GM12878 (cell line): ENCODE measurements at regions not wholly inside any gene's neighbourhood (a gene's known extent, or its start where the extent isn't known, plus 50 kb on each side); places are given as distances from the start of the nearest gene placed in this dataset.

ENCODE experiments used
- ATAC-seq: fragments of 200-7000 bp; cut with Tn5 transposase; 3 replicates; pipeline ENCODE4 v1.9.1; 2020; ENCODE audit warnings: mild to moderate bottlenecking, moderate library complexity
- BruUV-seq: library from RNA; stranded (reverse); fragments of 400-500 nt; replicated peaks from 2 replicates; lab custom pipeline; 2021; lab: Mats Ljungman, UMichigan
- CTCF ChIA-PET: fragments of 300-600 bp; sonication (Branson Sonifier 250); formaldehyde crosslinking; extraction: SDS; loops from one replicate; lab custom pipeline; 2021; ENCODE audit warnings: inconsistent platforms; lab: Yijun Ruan, JAX
- POLR2A ChIA-PET: fragments of 350-600 bp; formaldehyde crosslinking; extraction: SDS; loops from one replicate; lab custom pipeline; 2021; ENCODE audit warnings: inconsistent platforms; lab: Charles Lee
- RAD21 ChIA-PET: fragments of 300-600 bp; sonication (Branson Sonifier 250); formaldehyde crosslinking; loops from one replicate; lab custom pipeline; 2023; ENCODE audit warnings: antibody characterized with exemption; ENCODE audit not compliant: unreplicated experiment; lab: Charles Lee
- SMC1A ChIA-PET: fragments of 300-600 bp; sonication (Branson Sonifier 250); formaldehyde crosslinking; loops from one replicate; lab custom pipeline; 2023; ENCODE audit not compliant: unreplicated experiment, uncharacterized antibody; lab: Charles Lee
- DNase-seq: peaks from one replicate; pipeline ENCODE4 v3.0.0-alpha.2; 2011; ENCODE audit warnings: low read depth, low spot score
- FAIRE-seq: peaks from 3 replicates; lab custom pipeline; 2011; peaks lifted over from hg19 to GRCh38; lab: Jason Lieb, UNC
- H2AFZ ChIP-seq: 2 replicates; pipeline ENCODE4 v1.6.0; 2011; ENCODE audit warnings: low read depth, low read length, control low read depth; ENCODE audit not compliant: control insufficient read depth
- H3K27ac ChIP-seq: 2 replicates; pipeline ENCODE4 v1.5.1; 2011; ENCODE audit warnings: control low read depth; ENCODE audit not compliant: control insufficient read depth, insufficient read depth
- H3K27me3 ChIP-seq, 2 experiments: replicated peaks in 1 of 2; 2 replicates each; pipeline versions ENCODE4 v1.6.0 to v1.6.1; 2011; ENCODE audit warnings: low read length in 1 of 2; ENCODE audit not compliant: control insufficient read depth in 2 of 2, insufficient read depth in 2 of 2
- H3K36me3 ChIP-seq, 2 experiments: 2 replicates each; pipeline ENCODE4 v1.5.1; 2011; ENCODE audit warnings: low read length in 1 of 2; ENCODE audit not compliant: control insufficient read depth in 2 of 2, insufficient read depth in 2 of 2
- H3K4me1 ChIP-seq: 2 replicates; pipeline ENCODE4 v1.6.1; 2011; ENCODE audit warnings: mild to moderate bottlenecking, low read length, moderate library complexity, mixed read lengths; ENCODE audit not compliant: control insufficient read depth, insufficient read depth
- H3K4me2 ChIP-seq: 2 replicates; pipeline ENCODE4 v1.6.0; 2011; ENCODE audit warnings: control low read depth; ENCODE audit not compliant: control insufficient read depth, insufficient read depth
- H3K4me3 ChIP-seq: fragments of 200-600 bp; sonication (generic); 2 replicates; pipeline ENCODE4 v1.5.1; 2016
- H3K79me2 ChIP-seq: 2 replicates; pipeline ENCODE4 v1.6.0; 2011; ENCODE audit warnings: low read length; ENCODE audit not compliant: control insufficient read depth, insufficient read depth
- H3K9ac ChIP-seq: 2 replicates; pipeline ENCODE4 v1.8.0; 2011; ENCODE audit warnings: low read length, control low read depth, mixed read lengths; ENCODE audit not compliant: control insufficient read depth, insufficient read depth
- H3K9me3 ChIP-seq: replicated peaks from 3 replicates; pipeline ENCODE4 v1.5.1; 2011; ENCODE audit warnings: mild to moderate bottlenecking, low read length; ENCODE audit not compliant: control insufficient read depth, insufficient read depth
- H4K20me1 ChIP-seq: 2 replicates; pipeline ENCODE4 v1.6.0; 2011; ENCODE audit not compliant: control insufficient read depth, insufficient read depth
- BCL3 ChIP-seq: IDR thresholded peaks from 2 replicates; pipeline ENCODE4 v1.6.1; 2011; ENCODE audit warnings: borderline replicate concordance, low read depth, mild to moderate bottlenecking, moderate library complexity, low read length; ENCODE audit not compliant: insufficient read depth, poor library complexity, severe bottlenecking
- BMI1 ChIP-seq: fragments of 450-650 bp; IDR thresholded peaks from 2 replicates; pipeline ENCODE4 v1.6.1; 2016; ENCODE audit warnings: mild to moderate bottlenecking, moderate library complexity, borderline replicate concordance
- CBFB ChIP-seq: IDR thresholded peaks from 2 replicates; pipeline ENCODE4 v1.6.1; 2016; ENCODE audit warnings: antibody characterized with exemption, low read depth
- GATAD2B ChIP-seq: fragments of 450-650 bp; conservative IDR thresholded peaks from 2 replicates; pipeline ENCODE4 v1.6.1; 2017; ENCODE audit warnings: low read depth, mild to moderate bottlenecking, moderate library complexity
- LARP7 ChIP-seq: fragments of 450-650 bp; IDR thresholded peaks from 2 replicates; pipeline ENCODE4 v1.6.1; 2017; ENCODE audit warnings: mild to moderate bottlenecking
- MYC ChIP-seq: IDR thresholded peaks from 2 replicates; pipeline ENCODE4 v1.6.1; 2011; ENCODE audit warnings: mild to moderate bottlenecking, low read length, moderate library complexity, inconsistent platforms; ENCODE audit not compliant: insufficient read depth, insufficient replicate concordance, insufficient read length, severe bottlenecking
- SIX5 ChIP-seq: IDR thresholded peaks from 2 replicates; pipeline ENCODE4 v1.6.1; 2011; ENCODE audit warnings: mild to moderate bottlenecking, low read depth, low read length, moderate library complexity; ENCODE audit not compliant: severe bottlenecking
- TAF1 ChIP-seq: IDR thresholded peaks from 2 replicates; pipeline ENCODE4 v1.6.1; 2011; ENCODE audit warnings: mild to moderate bottlenecking, low read depth, low read length, borderline replicate concordance
- YY1 ChIP-seq: IDR thresholded peaks from 2 replicates; pipeline ENCODE4 v1.6.1; 2011; ENCODE audit warnings: low read depth, mild to moderate bottlenecking, low read length
- ZBTB33 ChIP-seq: fragments of 450-650 bp; IDR thresholded peaks from 2 replicates; pipeline ENCODE4 v1.6.1; 2017; ENCODE audit warnings: mild to moderate bottlenecking
- ZNF687 ChIP-seq: fragments of 450-650 bp; IDR thresholded peaks from 2 replicates; pipeline ENCODE4 v1.6.1; 2017; ENCODE audit warnings: mild to moderate bottlenecking, moderate library complexity
- WGBS: methylation state at CpG from one replicate; pipeline ENCODE4 v1.1.6; 2016; ENCODE audit warnings: low lambda C conversion rate; ENCODE audit not compliant: insufficient replicate concordance, insufficient coverage; ENCODE audit errors: missing lambda C conversion rate; 5-methylcytosine and 5-hydroxymethylcytosine counted together
- in situ Hi-C: fragments of 300-500 bp; cut with MboI; formaldehyde crosslinking; loops from 9 replicates; pipeline ENCODE4 v1.14.3; 2018; ENCODE audit warnings: mixed read lengths
- intact Hi-C: fragments of 100-400 bp; cut with micrococcal nuclease; formaldehyde crosslinking; loops from one replicate; pipeline ENCODE4 v1.14.2; 2022; ENCODE audit not compliant: unreplicated experiment
- TF ChIP-seq, protein P1 (sequence below): IDR thresholded peaks from 2 replicates; pipeline ENCODE4 v1.6.1; 2012; ENCODE audit warnings: low read depth, low read length, improper control_type of control experiment
- TF ChIP-seq, protein P2 (sequence below): IDR thresholded peaks from 2 replicates; pipeline ENCODE4 v1.6.1; 2011; ENCODE audit warnings: low read depth, low read length, improper control_type of control experiment, borderline replicate concordance
- TF ChIP-seq, protein P3 (sequence below): fragments of 450-650 bp; conservative IDR thresholded peaks from 2 replicates; pipeline ENCODE4 v1.6.1; 2017; ENCODE audit warnings: mild to moderate bottlenecking, moderate library complexity

- H3K27me3 ChIP-seq, result no peaks in the 10 kb centered on the region
- in situ Hi-C loops (no loop called here), intact Hi-C loops (no loop called here)
- ChIA-PET SMC1A (no interaction called here), CTCF (no interaction called here), POLR2A (no interaction called here), RAD21 (no interaction called here)
- no peak overlapping the region for H3K4me3 ChIP-seq
- no peaks in the 10 kb centered on the region for H4K20me1 ChIP-seq
- no peaks in the 10 kb centered on the region for H3K4me1 ChIP-seq
- H3K27ac ChIP-seq, result no peak overlapping the region
- no peaks in the 10 kb centered on the region for H3K36me3 ChIP-seq
- H3K9ac ChIP-seq, result no peak overlapping the region
- no peaks in the 10 kb centered on the region for H3K79me2 ChIP-seq
- BruUV-seq, result no TSS peak
- FAIRE-seq (no peak), DNase-seq (no peak), ATAC-seq (no peak)
- no peak overlapping the region for H2AFZ ChIP-seq
- H3K9me3 ChIP-seq, result no peaks in the 10 kb centered on the region
- H3K4me2 ChIP-seq, result no peak overlapping the region
- 9% methylated on average over 3 of the region's 3 CpGs for WGBS
- TF ChIP-seq CBFB, result no peak
- no peak for TF ChIP-seq TAF1
- TF ChIP-seq, protein P1, sequence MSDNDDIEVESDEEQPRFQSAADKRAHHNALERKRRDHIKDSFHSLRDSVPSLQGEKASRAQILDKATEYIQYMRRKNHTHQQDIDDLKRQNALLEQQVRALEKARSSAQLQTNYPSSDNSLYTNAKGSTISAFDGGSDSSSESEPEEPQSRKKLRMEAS, result no peak
- TF ChIP-seq MYC, result no peak
- TF ChIP-seq, protein P2, sequence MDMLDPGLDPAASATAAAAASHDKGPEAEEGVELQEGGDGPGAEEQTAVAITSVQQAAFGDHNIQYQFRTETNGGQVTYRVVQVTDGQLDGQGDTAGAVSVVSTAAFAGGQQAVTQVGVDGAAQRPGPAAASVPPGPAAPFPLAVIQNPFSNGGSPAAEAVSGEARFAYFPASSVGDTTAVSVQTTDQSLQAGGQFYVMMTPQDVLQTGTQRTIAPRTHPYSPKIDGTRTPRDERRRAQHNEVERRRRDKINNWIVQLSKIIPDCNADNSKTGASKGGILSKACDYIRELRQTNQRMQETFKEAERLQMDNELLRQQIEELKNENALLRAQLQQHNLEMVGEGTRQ, result no peak
- TF ChIP-seq BMI1, result no peak
- TF ChIP-seq GATAD2B, result no peak
- TF ChIP-seq SIX5, result no peak
- TF ChIP-seq, protein P3, sequence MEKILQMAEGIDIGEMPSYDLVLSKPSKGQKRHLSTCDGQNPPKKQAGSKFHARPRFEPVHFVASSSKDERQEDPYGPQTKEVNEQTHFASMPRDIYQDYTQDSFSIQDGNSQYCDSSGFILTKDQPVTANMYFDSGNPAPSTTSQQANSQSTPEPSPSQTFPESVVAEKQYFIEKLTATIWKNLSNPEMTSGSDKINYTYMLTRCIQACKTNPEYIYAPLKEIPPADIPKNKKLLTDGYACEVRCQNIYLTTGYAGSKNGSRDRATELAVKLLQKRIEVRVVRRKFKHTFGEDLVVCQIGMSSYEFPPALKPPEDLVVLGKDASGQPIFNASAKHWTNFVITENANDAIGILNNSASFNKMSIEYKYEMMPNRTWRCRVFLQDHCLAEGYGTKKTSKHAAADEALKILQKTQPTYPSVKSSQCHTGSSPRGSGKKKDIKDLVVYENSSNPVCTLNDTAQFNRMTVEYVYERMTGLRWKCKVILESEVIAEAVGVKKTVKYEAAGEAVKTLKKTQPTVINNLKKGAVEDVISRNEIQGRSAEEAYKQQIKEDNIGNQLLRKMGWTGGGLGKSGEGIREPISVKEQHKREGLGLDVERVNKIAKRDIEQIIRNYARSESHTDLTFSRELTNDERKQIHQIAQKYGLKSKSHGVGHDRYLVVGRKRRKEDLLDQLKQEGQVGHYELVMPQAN, result no peak
- no peak for TF ChIP-seq LARP7
- no peak for TF ChIP-seq ZBTB33
- no peak for TF ChIP-seq BCL3
- no peak for TF ChIP-seq YY1
- TF ChIP-seq ZNF687, result no peak
Measured at GRCh38 chr17:52724578-52724977, 566.1 kb upstream of the CA10 start.
